ENCODE measurements at regions not wholly inside any gene's neighbourhood (a gene's known extent, or its start where the extent isn't known, plus 50 kb on each side); places are given as distances from the start of the nearest gene placed in this dataset.
"Not testable (repeated sequence)": the region's sequence is repeated elsewhere in the genome, so short reads cannot be mapped to it uniquely, and the experiment has no call there.

- 100% methylated on average over 1 of the region's 2 CpGs for whole genome bisulfite sequencing, 2 experiments (ENCODE audit: insufficient coverage in 2 of 2)
- no peak overlapping the region for H3K4me3 ChIP-seq (ENCODE audit: extremely low read depth, insufficient read depth, low read length, poor library complexity, severe bottlenecking)
- no peaks in the 10 kb centered on the region for H3K9me3 ChIP-seq (ENCODE audit: control insufficient read depth, low read length)
- no peaks in the 10 kb centered on the region for H3K36me3 ChIP-seq (ENCODE audit: control insufficient read depth, insufficient read depth, low read length)
- no peak overlapping the region for H3K27ac ChIP-seq (ENCODE audit: low read depth, low read length, severe bottlenecking)
- H3K4me1 ChIP-seq (ENCODE audit: control insufficient read depth, insufficient read depth, low read length, poor library complexity, severe bottlenecking), result no peaks in the 10 kb centered on the region
Measured at GRCh38 chr13:79190932-79191331, 215.1 kb downstream of the RBM26 start.

- Histone ChIP-seq H3K4me3 (ENCODE audit: extremely low read depth, insufficient read depth, low read length, poor library complexity, severe bottlenecking) (no peak overlapping the region), H3K4me1 (ENCODE audit: control insufficient read depth, insufficient read depth, low read length, poor library complexity, severe bottlenecking) (no peaks in the 10 kb centered on the region), H3K36me3 (ENCODE audit: control insufficient read depth, insufficient read depth, low read length) (no peaks in the 10 kb centered on the region), H3K27ac (ENCODE audit: low read depth, low read length, severe bottlenecking) (no peak overlapping the region), H3K9me3 (ENCODE audit: control insufficient read depth, low read length) (no peaks in the 10 kb centered on the region)
- WGBS, 2 experiments (ENCODE audit: insufficient coverage in 2 of 2), result 65 to 83% methylated on average over 3 of the region's 3 CpGs
Measured at GRCh38 chr13:79187917-79188690, 218.0 kb downstream of the RBM26 start.

DNA sequence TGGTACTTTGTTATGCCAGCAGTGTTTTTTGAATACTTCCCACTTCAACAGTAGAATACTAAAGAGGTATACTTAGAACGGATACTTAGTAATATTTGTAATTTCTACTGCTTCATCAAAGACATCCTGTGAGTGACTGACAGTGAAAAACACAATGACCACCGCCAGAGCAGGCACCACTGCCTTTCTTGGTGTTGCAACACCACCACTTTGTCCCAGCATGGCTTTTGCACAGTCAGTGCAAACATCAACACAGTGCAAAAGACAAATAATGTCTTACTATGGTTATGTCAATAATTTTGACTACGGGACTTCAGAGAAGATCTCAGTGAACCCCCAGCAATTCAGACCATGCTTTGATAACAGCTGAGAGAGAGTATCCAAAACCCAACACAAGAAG, 220.5 kb downstream of the RBM26 start:
- WGBS, 2 experiments (ENCODE audit: insufficient coverage in 2 of 2), result 75 to 100% methylated on average over 1 of the region's 3 CpGs
- H3K36me3 ChIP-seq (ENCODE audit: control insufficient read depth, insufficient read depth, low read length), result no peaks in the 10 kb centered on the region

DNA sequence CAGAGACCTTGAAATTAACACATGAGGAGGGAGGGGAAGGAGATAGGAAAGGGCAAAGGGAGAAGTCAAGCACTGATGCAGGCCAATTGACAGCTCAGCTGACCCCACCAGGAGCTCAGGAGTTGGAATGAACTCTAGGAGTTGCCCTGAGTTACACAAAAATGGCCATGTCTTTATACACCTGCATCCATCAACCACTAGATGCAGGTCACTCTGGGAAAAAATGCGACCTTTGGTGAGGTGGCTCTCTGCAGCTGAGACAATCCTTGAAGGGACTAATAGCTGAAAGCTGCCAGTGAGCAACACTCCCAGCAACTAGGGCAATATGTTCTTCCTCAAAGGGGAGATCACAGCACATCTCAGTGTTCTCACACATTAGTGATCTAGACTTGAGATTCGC, 222.8 kb downstream of the RBM26 start:
- H3K36me3 ChIP-seq (ENCODE audit: control insufficient read depth, insufficient read depth, low read length), result no peaks in the 10 kb centered on the region
- H3K4me1 ChIP-seq (ENCODE audit: control insufficient read depth, insufficient read depth, low read length, poor library complexity, severe bottlenecking), result no peaks in the 10 kb centered on the region
- H3K9me3 ChIP-seq (ENCODE audit: control insufficient read depth, low read length), result no peaks in the 10 kb centered on the region
- 85 to 93% methylated on average over 1 to 2 of the region's 2 CpGs for WGBS, 2 experiments (ENCODE audit: insufficient coverage in 2 of 2)
- H3K4me3 ChIP-seq (ENCODE audit: extremely low read depth, insufficient read depth, low read length, poor library complexity, severe bottlenecking), result no peak overlapping the region
- no peak overlapping the region for H3K27ac ChIP-seq (ENCODE audit: low read depth, low read length, severe bottlenecking)

More for the DNA sequence above, 220.5 kb downstream of the RBM26 start:
- Histone ChIP-seq H3K27ac (ENCODE audit: low read depth, low read length, severe bottlenecking) (no peak overlapping the region), H3K9me3 (ENCODE audit: control insufficient read depth, low read length) (no peaks in the 10 kb centered on the region), H3K4me1 (ENCODE audit: control insufficient read depth, insufficient read depth, low read length, poor library complexity, severe bottlenecking) (no peaks in the 10 kb centered on the region), H3K4me3 (ENCODE audit: extremely low read depth, insufficient read depth, low read length, poor library complexity, severe bottlenecking) (no peak overlapping the region)

DNA sequence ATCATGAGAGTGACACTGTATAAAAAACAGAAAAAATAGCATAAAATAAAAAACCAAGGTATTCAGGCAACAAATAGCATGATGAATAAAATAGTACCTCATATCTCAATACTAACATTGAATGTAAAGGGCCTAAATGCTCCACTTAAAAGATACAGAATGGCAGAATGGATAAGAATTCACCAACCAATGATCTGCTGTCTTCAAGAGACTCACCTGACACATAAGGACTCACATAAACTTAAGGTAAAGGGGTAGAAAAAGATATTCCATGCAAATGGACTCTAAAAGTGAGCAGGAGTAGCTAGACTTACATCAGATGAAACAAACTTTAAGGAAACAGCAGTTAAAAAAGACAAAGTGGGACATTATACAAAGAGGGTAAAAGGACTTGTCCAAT, 232.4 kb downstream of the RBM26 start:
- H3K4me1 ChIP-seq (ENCODE audit: control insufficient read depth, insufficient read depth, low read length, poor library complexity, severe bottlenecking); H3K36me3 ChIP-seq (ENCODE audit: control insufficient read depth, insufficient read depth, low read length); H3K27ac ChIP-seq (ENCODE audit: low read depth, low read length, severe bottlenecking); H3K9me3 ChIP-seq (ENCODE audit: control insufficient read depth, low read length); H3K4me3 ChIP-seq (ENCODE audit: extremely low read depth, insufficient read depth, low read length, poor library complexity, severe bottlenecking): not testable (repeated sequence)

DNA sequence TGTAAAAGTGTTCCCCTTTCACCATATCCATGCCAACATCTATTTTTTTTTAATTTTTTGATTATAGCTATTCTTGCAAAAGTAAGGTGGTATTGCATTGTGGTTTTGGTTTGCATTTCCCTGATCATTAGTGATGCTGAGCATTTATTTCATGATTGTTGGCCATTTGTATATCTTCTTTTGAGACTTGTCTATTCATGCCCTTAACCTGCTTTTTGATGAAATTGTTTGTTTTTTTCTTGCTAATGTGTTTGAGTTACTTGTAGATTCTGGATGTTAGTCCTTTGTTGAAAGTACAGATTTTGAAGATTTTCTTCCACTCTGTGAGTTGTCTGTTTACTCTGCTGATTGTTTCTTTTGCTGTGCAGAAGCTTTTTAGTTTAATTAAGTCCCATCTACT, 233.1 kb downstream of the RBM26 start:
- not testable (repeated sequence) for H3K9me3 ChIP-seq (ENCODE audit: control insufficient read depth, low read length); H3K27ac ChIP-seq (ENCODE audit: low read depth, low read length, severe bottlenecking); H3K4me3 ChIP-seq (ENCODE audit: extremely low read depth, insufficient read depth, low read length, poor library complexity, severe bottlenecking); H3K4me1 ChIP-seq (ENCODE audit: control insufficient read depth, insufficient read depth, low read length, poor library complexity, severe bottlenecking); H3K36me3 ChIP-seq (ENCODE audit: control insufficient read depth, insufficient read depth, low read length)

- Histone ChIP-seq H3K4me3 (ENCODE audit: extremely low read depth, insufficient read depth, low read length, poor library complexity, severe bottlenecking) (no peak overlapping the region), H3K4me1 (ENCODE audit: control insufficient read depth, insufficient read depth, low read length, poor library complexity, severe bottlenecking) (no peaks in the 10 kb centered on the region), H3K27ac (ENCODE audit: low read depth, low read length, severe bottlenecking) (no peak overlapping the region), H3K9me3 (ENCODE audit: control insufficient read depth, low read length) (no peaks in the 10 kb centered on the region), H3K36me3 (ENCODE audit: control insufficient read depth, insufficient read depth, low read length) (no peaks in the 10 kb centered on the region)
- 21 to 46% methylated on average over 2 of the region's 6 CpGs for WGBS, 2 experiments (ENCODE audit: insufficient coverage in 2 of 2)
Measured at GRCh38 chr13:79171141-79172061, 234.7 kb downstream of the RBM26 start.

GRCh38 chr13:79160818-79161217, 245.2 kb downstream of the RBM26 start:
- Histone ChIP-seq H3K4me3 (ENCODE audit: extremely low read depth, insufficient read depth, low read length, poor library complexity, severe bottlenecking) (no peak overlapping the region), H3K9me3 (ENCODE audit: control insufficient read depth, low read length) (no peaks in the 10 kb centered on the region), H3K36me3 (ENCODE audit: control insufficient read depth, insufficient read depth, low read length) (no peaks in the 10 kb centered on the region), H3K4me1 (ENCODE audit: control insufficient read depth, insufficient read depth, low read length, poor library complexity, severe bottlenecking) (no peaks in the 10 kb centered on the region), H3K27ac (ENCODE audit: low read depth, low read length, severe bottlenecking) (no peak overlapping the region)

DNA sequence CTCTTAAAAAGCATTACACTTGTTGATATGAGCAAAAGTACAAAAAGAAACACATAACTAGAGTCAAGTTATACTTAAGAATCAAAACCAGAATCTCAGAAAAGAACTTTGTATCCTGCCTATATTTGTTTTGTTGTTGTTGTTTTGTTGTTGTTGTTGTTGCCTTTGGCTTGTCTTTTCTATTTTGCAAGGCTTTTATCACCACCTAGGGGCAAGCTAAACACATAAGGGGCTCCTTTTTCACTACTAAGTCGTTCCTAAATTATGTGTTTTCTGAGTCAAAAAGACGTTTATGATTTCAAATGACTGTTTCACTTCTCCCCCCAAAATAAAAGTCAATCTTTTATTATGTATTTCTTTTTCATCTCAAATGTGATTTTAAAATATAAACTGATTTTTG, 250.2 kb downstream of the RBM26 start:
- WGBS, 2 experiments (ENCODE audit: insufficient coverage in 2 of 2), result no CpG with 5 or more reads among the region's 2 CpGs
- Histone ChIP-seq H3K27ac (ENCODE audit: low read depth, low read length, severe bottlenecking) (no peak overlapping the region), H3K9me3 (ENCODE audit: control insufficient read depth, low read length) (no peaks in the 10 kb centered on the region), H3K4me3 (ENCODE audit: extremely low read depth, insufficient read depth, low read length, poor library complexity, severe bottlenecking) (no peak overlapping the region), H3K4me1 (ENCODE audit: control insufficient read depth, insufficient read depth, low read length, poor library complexity, severe bottlenecking) (no peaks in the 10 kb centered on the region), H3K36me3 (ENCODE audit: control insufficient read depth, insufficient read depth, low read length) (no peaks in the 10 kb centered on the region)

- H3K27ac ChIP-seq (ENCODE audit: low read depth, low read length, severe bottlenecking), result no peak overlapping the region
- no peaks in the 10 kb centered on the region for H3K4me1 ChIP-seq (ENCODE audit: control insufficient read depth, insufficient read depth, low read length, poor library complexity, severe bottlenecking)
- H3K9me3 ChIP-seq (ENCODE audit: control insufficient read depth, low read length), result no peaks in the 10 kb centered on the region
- H3K4me3 ChIP-seq (ENCODE audit: extremely low read depth, insufficient read depth, low read length, poor library complexity, severe bottlenecking), result no peak overlapping the region
- WGBS, 2 experiments (ENCODE audit: insufficient coverage in 2 of 2), result no CpG with 5 or more reads among the region's 1 CpG
- H3K36me3 ChIP-seq (ENCODE audit: control insufficient read depth, insufficient read depth, low read length), result no peaks in the 10 kb centered on the region
Measured at GRCh38 chr13:79149210-79149609, 256.8 kb downstream of the RBM26 start.

- WGBS, 2 experiments (ENCODE audit: insufficient coverage in 2 of 2), result 83 to 89% methylated on average over 1 to 2 of the region's 3 CpGs
- no peaks in the 10 kb centered on the region for H3K36me3 ChIP-seq (ENCODE audit: control insufficient read depth, insufficient read depth, low read length)
- no peaks in the 10 kb centered on the region for H3K9me3 ChIP-seq (ENCODE audit: control insufficient read depth, low read length)
- H3K4me3 ChIP-seq (ENCODE audit: extremely low read depth, insufficient read depth, low read length, poor library complexity, severe bottlenecking), result no peak overlapping the region
- H3K4me1 ChIP-seq (ENCODE audit: control insufficient read depth, insufficient read depth, low read length, poor library complexity, severe bottlenecking), result no peaks in the 10 kb centered on the region
- H3K27ac ChIP-seq (ENCODE audit: low read depth, low read length, severe bottlenecking), result no peak overlapping the region
Measured at GRCh38 chr13:79141082-79141481, 265.0 kb downstream of the RBM26 start.

All from mesodermal cell (in vitro differentiated cells).